ENCODE measurements at regions not wholly inside any gene's neighbourhood (a gene's known extent, or its start where the extent isn't known, plus 50 kb on each side); places are given as distances from the start of the nearest gene placed in this dataset.
"Not testable (repeated sequence)": the region's sequence is repeated elsewhere in the genome, so short reads cannot be mapped to it uniquely, and the experiment has no call there.

GRCh38 chr2:15753811-15754702 is 162.4 kb downstream of the DDX1 start:
- FAIRE-seq, result no peak

- no peak for FAIRE-seq
Observed at GRCh38 chr2:15754703-15755099, 163.0 kb downstream of the DDX1 start.

- no peak for FAIRE-seq
Observed at GRCh38 chr2:15755528-15755927, 163.9 kb downstream of the DDX1 start.

GRCh38 chr2:15756011-15756550 is 164.4 kb downstream of the DDX1 start:
- no peak for FAIRE-seq

GRCh38 chr2:15756882-15757819 is 165.5 kb downstream of the DDX1 start:
- no peak for FAIRE-seq

GRCh38 chr2:15757820-15758586 is 166.3 kb downstream of the DDX1 start:
- no peak for FAIRE-seq

- FAIRE-seq, result no peak
Observed at GRCh38 chr2:15758848-15759247, 167.2 kb downstream of the DDX1 start.

- FAIRE-seq, result no peak
Observed at GRCh38 chr2:15759385-15759784, 167.7 kb downstream of the DDX1 start.

GRCh38 chr2:15759791-15760190 is 168.1 kb downstream of the DDX1 start:
- not testable (repeated sequence) for FAIRE-seq

- FAIRE-seq, result no peak
Observed at GRCh38 chr2:15760232-15760910, 168.7 kb downstream of the DDX1 start.

- no peak for FAIRE-seq
Observed at GRCh38 chr2:15761056-15761455, 169.4 kb downstream of the DDX1 start.

- FAIRE-seq, result no peak
Observed at GRCh38 chr2:15761910-15762309, 170.2 kb downstream of the DDX1 start.

GRCh38 chr2:15762449-15762848 is 170.8 kb downstream of the DDX1 start:
- FAIRE-seq, result no peak

- FAIRE-seq, result no peak
Observed at GRCh38 chr2:15763106-15763821, 171.6 kb downstream of the DDX1 start.

- no peak for FAIRE-seq
Observed at GRCh38 chr2:15763822-15764682, 172.4 kb downstream of the DDX1 start.

- no peak for FAIRE-seq
Observed at GRCh38 chr2:15764683-15765011, 173.0 kb downstream of the DDX1 start.

- FAIRE-seq, result no peak
Observed at GRCh38 chr2:15765211-15765610, 173.5 kb downstream of the DDX1 start.

GRCh38 chr2:15765686-15766302 is 174.1 kb downstream of the DDX1 start:
- FAIRE-seq, result no peak

GRCh38 chr2:15766303-15766861 is 174.0 kb upstream of the MYCN start:
- FAIRE-seq, result no peak
